Activated CD4-positive, alpha-beta T cell treated with anti-CD3 and anti-CD28 coated beads, Interleukin-2, amount 10 ng/mL, durations not matched to agents 24 days and 14 days (primary cell): ENCODE measurements at regions not wholly inside any gene's neighbourhood (a gene's known extent, or its start where the extent isn't known, plus 50 kb on each side); places are given as distances from the start of the nearest gene placed in this dataset.

ENCODE experiments used
- DNase-seq: peaks from one replicate; pipeline ENCODE4 v3.0.0; 2022
- H3K27ac Mint-ChIP-seq: one replicate; pipeline ENCODE4 v1.8.0; 2022; ENCODE audit warnings: mild to moderate bottlenecking, mixed read lengths
- H3K27me3 Mint-ChIP-seq: one replicate; pipeline ENCODE4 v1.8.0; 2022; ENCODE audit warnings: mixed read lengths
- H3K36me3 Mint-ChIP-seq: one replicate; pipeline ENCODE4 v1.8.0; 2022; ENCODE audit warnings: low read depth, mild to moderate bottlenecking, mixed read lengths
- H3K4me1 Mint-ChIP-seq: one replicate; pipeline ENCODE4 v1.8.0; 2021; ENCODE audit warnings: mixed read lengths
- H3K4me3 Mint-ChIP-seq: one replicate; pipeline ENCODE4 v1.8.0; 2022; ENCODE audit warnings: mild to moderate bottlenecking, moderate library complexity, mixed read lengths
- H3K9me3 Mint-ChIP-seq: one replicate; pipeline ENCODE4 v1.8.0; 2021; ENCODE audit warnings: mixed read lengths
- intact Hi-C: fragments of 100-400 bp; cut with micrococcal nuclease; formaldehyde crosslinking; loops from one replicate; pipeline ENCODE4 v1.15.1; 2023

DNA sequence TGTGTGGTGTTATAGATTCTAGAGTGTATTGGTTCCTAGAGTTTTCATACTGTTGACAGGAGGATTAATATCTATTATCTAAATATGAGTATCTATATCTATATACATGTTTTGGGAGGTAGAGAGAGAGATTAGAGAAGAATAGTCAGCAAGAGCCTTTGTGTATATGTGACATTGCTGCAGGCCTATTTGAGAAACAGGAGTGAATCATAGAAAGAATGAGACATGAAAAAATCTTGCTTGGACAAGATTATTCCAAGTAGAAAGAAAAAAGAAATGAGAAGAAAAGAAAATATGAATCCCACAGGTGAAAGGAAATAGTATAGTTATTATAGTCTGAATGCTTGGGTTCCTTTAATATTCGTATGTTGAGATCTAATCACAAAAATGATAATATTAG, 720.4 kb downstream of the RERGL start:
- Mint-ChIP-seq H3K36me3 (no peaks in the 10 kb centered on the region), H3K9me3 (peaks cover 5% of the 10 kb centered on the region), H3K4me3 (no peak overlapping the region), H3K27ac (no peak overlapping the region), H3K4me1 (no peaks in the 10 kb centered on the region), H3K27me3 (no peaks in the 10 kb centered on the region)
- intact Hi-C loops, result no loop called here
- DNase-seq, result no peak

DNA sequence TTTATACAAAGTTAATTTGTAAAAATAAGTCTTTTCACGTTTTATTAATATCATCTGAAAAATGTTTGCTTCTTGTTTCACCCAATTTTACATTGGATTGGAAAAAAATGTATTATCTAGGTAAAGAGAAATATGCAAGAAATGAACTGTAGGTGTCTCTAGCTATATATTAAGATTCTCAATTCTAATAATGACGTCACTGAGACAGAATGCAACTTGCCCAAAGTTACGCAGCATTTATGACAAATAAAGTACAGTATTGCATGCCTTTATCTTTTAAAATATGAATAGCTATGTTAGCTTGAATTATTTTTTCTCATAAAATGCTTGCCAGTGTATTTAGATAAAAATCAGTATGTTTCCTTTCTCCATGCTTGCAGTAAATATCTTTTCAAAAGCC, 728.8 kb downstream of the RERGL start:
- Mint-ChIP-seq H3K27ac (no peak overlapping the region), H3K36me3 (no peaks in the 10 kb centered on the region), H3K4me3 (no peak overlapping the region), H3K4me1 (no peaks in the 10 kb centered on the region), H3K27me3 (no peaks in the 10 kb centered on the region), H3K9me3 (peaks cover 4% of the 10 kb centered on the region)
- DNase-seq, result no peak
- intact Hi-C loops, result no loop called here

GRCh38 chr12:17358835-17359234, 731.2 kb downstream of the RERGL start:
- peaks cover 4% of the 10 kb centered on the region for H3K9me3 Mint-ChIP-seq
- intact Hi-C loops, result no loop called here
- H3K4me1 Mint-ChIP-seq, result no peaks in the 10 kb centered on the region
- H3K27me3 Mint-ChIP-seq, result no peaks in the 10 kb centered on the region
- DNase-seq, result no peak
- H3K4me3 Mint-ChIP-seq, result no peak overlapping the region
- no peaks in the 10 kb centered on the region for H3K36me3 Mint-ChIP-seq
- no peak overlapping the region for H3K27ac Mint-ChIP-seq

DNA sequence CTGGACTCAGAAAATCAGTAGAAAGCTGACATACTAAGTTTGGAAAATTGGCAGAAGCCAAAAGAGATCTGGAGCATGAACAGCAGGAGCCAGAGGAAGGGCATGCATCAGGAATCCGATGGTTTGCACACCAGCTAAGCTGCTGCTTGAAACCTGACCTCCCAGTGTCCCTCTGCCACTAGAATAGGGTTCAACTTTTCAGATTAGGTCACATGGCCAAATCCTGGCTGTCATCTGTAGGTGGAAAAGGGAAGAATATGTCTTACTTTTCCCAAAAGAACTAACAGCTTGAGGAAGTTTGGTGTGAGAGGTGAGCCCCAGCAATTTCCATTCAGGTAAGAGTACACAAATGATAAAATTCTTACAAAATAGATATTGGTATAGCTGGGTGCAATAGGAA, 732.6 kb downstream of the RERGL start:
- Mint-ChIP-seq H3K36me3 (no peaks in the 10 kb centered on the region), H3K4me1 (no peaks in the 10 kb centered on the region), H3K27me3 (no peaks in the 10 kb centered on the region), H3K27ac (no peak overlapping the region), H3K9me3 (peaks cover 4% of the 10 kb centered on the region), H3K4me3 (no peak overlapping the region)
- intact Hi-C loops, result no loop called here
- no peak for DNase-seq

DNA sequence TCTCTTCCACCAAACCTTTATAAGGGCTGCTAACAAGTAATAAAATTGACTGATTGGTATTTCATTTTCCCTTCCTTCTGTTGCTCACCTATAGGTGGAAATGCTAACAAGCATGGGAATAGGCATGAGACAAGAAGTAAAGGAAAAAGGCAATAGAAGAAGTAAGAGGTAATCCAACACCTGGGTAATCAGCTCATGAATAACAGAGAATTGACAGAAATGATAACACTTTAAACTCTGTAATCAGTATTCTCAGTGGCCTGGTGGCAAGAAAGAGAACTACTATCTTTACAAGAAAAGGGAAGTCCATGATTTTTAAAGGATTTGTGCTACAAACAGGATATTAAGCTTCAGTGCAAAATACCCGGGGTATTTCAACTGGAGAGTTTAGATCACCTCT, 737.8 kb downstream of the RERGL start:
- Mint-ChIP-seq H3K9me3 (peaks cover 3% of the 10 kb centered on the region), H3K27ac (no peak overlapping the region), H3K4me1 (no peaks in the 10 kb centered on the region), H3K4me3 (no peak overlapping the region), H3K36me3 (no peaks in the 10 kb centered on the region), H3K27me3 (no peaks in the 10 kb centered on the region)
- intact Hi-C loops, result no loop called here
- no peak for DNase-seq

GRCh38 chr12:17348311-17348710, 741.7 kb downstream of the RERGL start:
- DNase-seq, result no peak
- Mint-ChIP-seq H3K4me3 (no peak overlapping the region), H3K9me3 (peaks cover 4% of the 10 kb centered on the region), H3K27me3 (no peaks in the 10 kb centered on the region), H3K27ac (no peak overlapping the region), H3K4me1 (no peaks in the 10 kb centered on the region), H3K36me3 (no peaks in the 10 kb centered on the region)
- intact Hi-C loops, result no loop called here

DNA sequence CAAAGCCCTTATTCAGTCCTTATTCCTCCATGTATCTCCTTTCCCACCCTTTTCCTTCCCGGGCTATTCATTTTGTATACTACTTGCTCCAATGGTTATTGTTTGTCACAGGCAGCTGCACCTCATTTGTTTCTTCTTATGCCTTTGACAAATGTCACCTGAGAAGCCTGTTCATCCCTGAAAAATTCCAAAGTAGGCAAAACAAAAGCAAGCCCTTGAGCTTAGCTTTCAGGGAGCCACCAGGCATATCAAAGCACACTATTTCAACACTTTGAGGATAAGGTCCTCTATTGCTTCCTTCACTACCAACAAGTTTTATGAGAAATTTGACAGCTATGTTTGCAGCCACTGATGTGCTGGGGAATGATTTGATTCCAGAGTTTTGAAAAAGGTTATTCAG, 738.7 kb upstream of the LMO3 start:
- intact Hi-C loops, result no loop called here
- H3K4me1 Mint-ChIP-seq, result no peaks in the 10 kb centered on the region
- no peak overlapping the region for H3K27ac Mint-ChIP-seq
- H3K4me3 Mint-ChIP-seq, result no peak overlapping the region
- H3K9me3 Mint-ChIP-seq, result peaks cover 10% of the 10 kb centered on the region
- no peaks in the 10 kb centered on the region for H3K27me3 Mint-ChIP-seq
- no peaks in the 10 kb centered on the region for H3K36me3 Mint-ChIP-seq
- no peak for DNase-seq

DNA sequence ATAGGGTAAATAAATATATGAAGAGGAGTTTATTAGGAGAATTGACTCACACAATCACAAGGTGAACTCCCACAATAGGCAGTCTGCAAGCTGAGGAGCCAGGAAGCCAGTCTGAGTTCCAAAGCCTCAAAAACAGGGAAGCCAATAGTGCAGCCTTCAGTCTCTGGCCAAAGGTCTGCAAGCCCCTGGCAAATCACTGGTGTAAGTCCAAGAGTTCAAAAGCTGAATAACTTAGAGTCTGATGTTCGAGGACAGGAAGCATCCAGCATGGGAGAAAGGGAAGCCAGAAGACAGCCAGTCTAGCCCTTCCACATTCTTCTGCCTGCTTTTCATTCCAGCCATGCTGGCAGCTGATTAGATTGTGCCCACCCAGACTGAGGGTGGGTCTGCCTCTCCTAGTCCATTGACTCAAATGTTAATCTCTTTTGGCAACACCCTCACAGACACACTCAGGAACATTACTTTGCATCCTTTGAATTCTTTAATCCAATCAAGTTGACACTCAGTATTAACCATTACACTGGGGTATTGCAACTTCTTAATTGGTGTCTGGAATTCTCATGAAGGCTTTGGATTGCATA, 736.5 kb upstream of the LMO3 start:
- H3K9me3 Mint-ChIP-seq, result peaks cover 8% of the 10 kb centered on the region
- no peaks in the 10 kb centered on the region for H3K27me3 Mint-ChIP-seq
- no peak overlapping the region for H3K27ac Mint-ChIP-seq
- no peaks in the 10 kb centered on the region for H3K4me1 Mint-ChIP-seq
- no peak for DNase-seq
- no peaks in the 10 kb centered on the region for H3K36me3 Mint-ChIP-seq
- no peak overlapping the region for H3K4me3 Mint-ChIP-seq
- intact Hi-C loops, result no loop called here

DNA sequence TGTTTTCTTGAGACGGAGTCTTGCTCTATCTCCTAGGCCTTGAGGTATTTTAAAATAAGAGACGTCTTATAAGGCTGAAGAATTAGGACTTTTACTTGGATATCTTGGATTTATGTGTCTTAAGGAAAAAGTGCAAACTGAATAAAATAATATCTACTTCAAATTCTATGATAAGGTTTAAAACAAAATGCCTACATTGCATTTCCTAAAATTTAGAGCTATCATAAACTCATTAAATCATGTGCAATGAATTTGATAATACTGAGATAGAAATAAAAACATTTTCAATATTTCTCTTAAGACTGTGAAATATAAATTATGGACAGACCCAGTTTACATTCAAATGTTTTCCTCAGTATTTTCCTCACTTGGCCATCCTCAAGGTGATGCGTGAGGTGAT, 729.5 kb upstream of the LMO3 start:
- DNase-seq, result no peak
- intact Hi-C loops, result no loop called here
- H3K4me3 Mint-ChIP-seq, result no peak overlapping the region
- H3K9me3 Mint-ChIP-seq, result peaks cover 5% of the 10 kb centered on the region
- no peaks in the 10 kb centered on the region for H3K36me3 Mint-ChIP-seq
- no peaks in the 10 kb centered on the region for H3K4me1 Mint-ChIP-seq
- no peaks in the 10 kb centered on the region for H3K27me3 Mint-ChIP-seq
- no peak overlapping the region for H3K27ac Mint-ChIP-seq

DNA sequence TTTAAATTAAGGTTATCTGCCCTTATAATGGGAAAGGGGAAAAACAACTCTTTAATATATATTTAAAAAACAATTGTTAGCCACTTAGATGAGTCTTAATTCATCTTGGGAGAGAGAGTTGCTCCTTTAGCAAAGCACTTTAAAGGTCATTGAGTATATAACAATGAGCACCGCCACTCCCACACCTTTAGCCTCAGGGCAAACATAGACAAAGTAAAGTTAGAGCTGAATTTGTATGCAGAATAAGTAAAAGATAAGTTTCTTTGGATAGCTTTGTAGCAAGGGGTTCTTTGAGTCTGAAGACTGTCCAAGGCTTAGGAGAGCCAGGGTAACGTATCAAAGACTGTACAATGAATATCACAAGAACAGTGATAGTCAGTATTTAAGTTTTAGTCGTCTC, 728.8 kb upstream of the LMO3 start:
- Mint-ChIP-seq H3K9me3 (peaks cover 5% of the 10 kb centered on the region), H3K36me3 (no peaks in the 10 kb centered on the region), H3K27ac (no peak overlapping the region), H3K4me1 (no peaks in the 10 kb centered on the region), H3K4me3 (no peak overlapping the region), H3K27me3 (no peaks in the 10 kb centered on the region)
- no peak for DNase-seq
- intact Hi-C loops, result no loop called here

DNA sequence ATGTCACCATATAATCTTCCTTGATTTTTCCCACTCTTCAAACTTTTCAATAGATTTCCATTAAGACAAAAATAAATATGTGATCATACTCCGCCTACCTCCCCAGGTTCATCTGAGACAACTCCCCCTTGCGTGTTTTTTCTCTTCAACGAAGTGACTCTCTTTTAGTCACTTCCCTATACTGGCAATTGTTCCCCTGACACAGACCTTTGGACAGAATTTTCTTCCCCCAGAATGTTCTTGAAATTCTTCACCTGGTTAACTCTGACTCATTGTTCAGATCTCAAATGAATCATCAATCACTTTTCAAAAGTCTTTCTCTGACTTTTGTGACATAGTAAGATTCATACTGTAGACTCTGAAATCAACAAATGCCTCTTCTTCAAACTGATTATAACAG, 727.3 kb upstream of the LMO3 start:
- Mint-ChIP-seq H3K4me1 (no peaks in the 10 kb centered on the region), H3K9me3 (peaks cover 5% of the 10 kb centered on the region), H3K27me3 (no peaks in the 10 kb centered on the region), H3K36me3 (no peaks in the 10 kb centered on the region), H3K4me3 (no peak overlapping the region), H3K27ac (no peak overlapping the region)
- intact Hi-C loops, result no loop called here
- DNase-seq, result no peak

DNA sequence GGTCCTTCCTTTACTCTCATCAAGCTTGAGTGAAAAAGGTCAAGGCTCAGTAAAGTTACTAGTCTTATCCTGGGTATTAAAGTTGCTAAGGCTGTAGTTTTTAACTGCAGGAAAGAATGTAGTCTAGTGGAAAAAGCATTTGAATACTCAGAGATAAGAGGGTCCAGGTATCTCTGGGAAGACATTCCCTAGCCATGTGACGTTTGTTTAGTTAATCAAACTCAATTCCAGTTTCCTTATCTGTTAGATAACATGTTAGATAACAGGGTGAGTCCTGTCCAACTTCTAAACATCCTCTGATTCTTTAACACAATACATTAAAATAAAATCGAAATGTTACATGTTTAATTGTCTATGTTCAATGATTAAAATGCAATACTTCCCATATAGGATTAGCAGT, 720.7 kb upstream of the LMO3 start:
- no peaks in the 10 kb centered on the region for H3K36me3 Mint-ChIP-seq
- intact Hi-C loops, result no loop called here
- no peaks in the 10 kb centered on the region for H3K27me3 Mint-ChIP-seq
- no peak overlapping the region for H3K27ac Mint-ChIP-seq
- no peaks in the 10 kb centered on the region for H3K4me1 Mint-ChIP-seq
- no peaks in the 10 kb centered on the region for H3K9me3 Mint-ChIP-seq
- no peak overlapping the region for H3K4me3 Mint-ChIP-seq
- no peak for DNase-seq

DNA sequence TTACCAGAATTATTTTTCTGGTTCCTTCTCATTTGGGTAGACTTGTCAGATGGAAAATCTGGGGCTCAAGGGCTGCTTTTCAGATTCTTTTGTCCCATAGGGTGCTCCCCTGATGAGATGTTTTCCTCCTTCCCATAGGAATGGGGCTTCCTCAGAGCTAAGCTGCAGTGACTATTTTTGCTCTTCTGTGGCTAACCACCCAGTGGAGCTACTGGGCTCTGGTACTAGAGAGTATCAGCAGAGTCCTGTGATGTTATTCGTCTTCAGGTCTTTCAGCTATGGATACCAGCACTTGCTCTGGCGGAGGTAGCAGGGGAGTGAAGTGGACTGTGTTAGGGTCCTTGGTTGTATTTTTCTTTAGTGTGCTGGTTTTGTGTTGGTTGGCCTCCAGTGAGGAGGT, 716.1 kb upstream of the LMO3 start:
- H3K4me3 Mint-ChIP-seq, result no peak overlapping the region
- H3K36me3 Mint-ChIP-seq, result no peaks in the 10 kb centered on the region
- H3K4me1 Mint-ChIP-seq, result no peaks in the 10 kb centered on the region
- peaks cover 3% of the 10 kb centered on the region for H3K9me3 Mint-ChIP-seq
- intact Hi-C loops, result no loop called here
- no peaks in the 10 kb centered on the region for H3K27me3 Mint-ChIP-seq
- DNase-seq, result no peak
- H3K27ac Mint-ChIP-seq, result no peak overlapping the region

DNA sequence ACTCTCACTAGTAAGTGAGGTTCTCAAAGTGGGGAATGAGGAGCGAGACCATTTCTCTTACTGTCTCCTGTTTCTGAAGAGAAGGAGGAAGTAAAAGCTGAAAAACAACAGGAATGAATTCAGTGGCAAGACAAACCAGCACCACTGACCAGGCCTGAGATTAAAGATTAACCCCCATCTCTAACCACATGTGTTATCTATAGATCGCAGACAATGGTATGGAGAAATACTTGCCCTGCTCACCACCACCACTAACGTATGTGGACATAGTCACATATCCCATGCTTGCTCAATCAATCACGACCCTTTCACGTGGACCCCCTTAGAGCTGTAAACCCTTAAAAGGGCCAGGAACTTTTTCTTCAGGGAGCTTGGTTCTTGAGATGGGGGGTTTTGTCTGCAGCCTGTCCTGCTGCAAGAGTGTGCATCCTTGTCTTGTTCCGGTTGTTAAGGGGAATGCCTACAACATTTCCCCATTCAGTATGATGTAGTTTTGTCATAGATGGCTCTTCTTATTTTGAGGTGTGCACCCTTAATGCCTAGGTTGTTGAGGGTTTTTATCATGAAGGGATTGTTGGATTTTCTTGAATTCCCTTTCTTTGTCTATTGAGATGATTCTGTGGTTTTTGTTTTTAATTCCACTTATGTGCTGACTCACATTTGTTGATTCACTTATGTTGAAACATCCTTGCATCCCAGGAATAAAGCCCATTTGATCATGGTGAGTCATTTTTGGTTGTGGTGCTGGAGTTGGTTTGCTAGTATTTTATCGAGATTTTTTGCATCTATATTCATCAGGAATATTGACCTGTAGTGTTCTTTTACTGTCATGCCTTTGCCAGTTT, 698.8 kb upstream of the LMO3 start:
- intact Hi-C loops, result no loop called here
- no peak overlapping the region for H3K4me3 Mint-ChIP-seq
- peaks cover 7% of the 10 kb centered on the region for H3K9me3 Mint-ChIP-seq
- no peaks in the 10 kb centered on the region for H3K36me3 Mint-ChIP-seq
- H3K27ac Mint-ChIP-seq, result no peak overlapping the region
- no peak for DNase-seq
- H3K4me1 Mint-ChIP-seq, result no peaks in the 10 kb centered on the region
- H3K27me3 Mint-ChIP-seq, result no peaks in the 10 kb centered on the region

DNA sequence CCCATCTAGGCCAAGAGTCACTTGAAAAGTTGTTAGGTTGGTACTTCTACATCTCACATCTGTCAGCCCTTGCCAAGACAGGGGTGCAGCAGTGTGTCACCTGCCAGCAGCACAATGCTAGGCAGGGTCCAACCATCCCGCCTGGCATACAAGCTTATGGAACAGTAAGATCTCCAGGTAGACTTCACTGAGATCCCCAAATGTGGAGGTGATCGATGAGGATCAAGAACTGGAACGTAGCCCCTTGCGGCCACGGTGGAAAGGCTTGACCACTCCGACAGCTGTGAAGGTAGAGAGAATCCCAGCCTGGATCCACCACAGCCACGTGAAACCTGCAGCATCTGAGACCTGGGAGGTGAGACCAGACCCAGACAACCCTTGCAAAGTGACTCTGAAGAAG, 696.0 kb upstream of the LMO3 start:
- no peak for DNase-seq
- no peak overlapping the region for H3K4me3 Mint-ChIP-seq
- H3K36me3 Mint-ChIP-seq, result no peaks in the 10 kb centered on the region
- peaks cover 14% of the 10 kb centered on the region for H3K9me3 Mint-ChIP-seq
- H3K27ac Mint-ChIP-seq, result no peak overlapping the region
- H3K27me3 Mint-ChIP-seq, result no peaks in the 10 kb centered on the region
- intact Hi-C loops, result no loop called here
- no peaks in the 10 kb centered on the region for H3K4me1 Mint-ChIP-seq
